ENCODE measurements at regions not wholly inside any gene's neighbourhood (a gene's known extent, or its start where the extent isn't known, plus 50 kb on each side); places are given as distances from the start of the nearest gene placed in this dataset.

GRCh38 chr15:37789881-37790280 is 144.6 kb upstream of the TMCO5A start:
- H3K27me3 ChIP-seq (ENCODE audit: insufficient read depth, low read length) = no peaks in the 10 kb centered on the region
- no peak overlapping the region for H3K27ac ChIP-seq (ENCODE audit: low read depth, low read length)
- no peak overlapping the region for H3K4me3 ChIP-seq (ENCODE audit: low read length)
- no peak overlapping the region for H3K9ac ChIP-seq (ENCODE audit: low read depth, low read length)
- H3K36me3 ChIP-seq (ENCODE audit: insufficient read depth, low read length) = no peaks in the 10 kb centered on the region
- no peaks in the 10 kb centered on the region for H3K4me1 ChIP-seq (ENCODE audit: insufficient read depth, low read length)
- H3K9me3 ChIP-seq (ENCODE audit: insufficient read depth, low read depth, low read length) = no peaks in the 10 kb centered on the region

- no peaks in the 10 kb centered on the region for H3K9me3 ChIP-seq (ENCODE audit: insufficient read depth, low read depth, low read length)
- peaks cover 10% of the 10 kb centered on the region for H3K4me1 ChIP-seq (ENCODE audit: insufficient read depth, low read length)
- 94% methylated on average over 3 of the region's 3 CpGs for WGBS
- no peak overlapping the region for H3K27ac ChIP-seq (ENCODE audit: low read depth, low read length)
- H3K9ac ChIP-seq (ENCODE audit: low read depth, low read length) = no peak overlapping the region
- H3K36me3 ChIP-seq (ENCODE audit: insufficient read depth, low read length) = no peaks in the 10 kb centered on the region
- no peak overlapping the region for H3K4me3 ChIP-seq (ENCODE audit: low read length)
- H3K27me3 ChIP-seq (ENCODE audit: insufficient read depth, low read length) = no peaks in the 10 kb centered on the region
Measured at GRCh38 chr15:37791693-37792092, 142.7 kb upstream of the TMCO5A start.

GRCh38 chr15:37792351-37792750 is 142.1 kb upstream of the TMCO5A start:
- no peak overlapping the region for H3K27ac ChIP-seq (ENCODE audit: low read depth, low read length)
- no peak overlapping the region for H3K4me3 ChIP-seq (ENCODE audit: low read length)
- no peak overlapping the region for H3K9ac ChIP-seq (ENCODE audit: low read depth, low read length)
- no peaks in the 10 kb centered on the region for H3K36me3 ChIP-seq (ENCODE audit: insufficient read depth, low read length)
- 95% methylated on average over 4 of the region's 4 CpGs for WGBS
- peaks cover 10% of the 10 kb centered on the region for H3K4me1 ChIP-seq (ENCODE audit: insufficient read depth, low read length)
- H3K9me3 ChIP-seq (ENCODE audit: insufficient read depth, low read depth, low read length) = no peaks in the 10 kb centered on the region
- H3K27me3 ChIP-seq (ENCODE audit: insufficient read depth, low read length) = no peaks in the 10 kb centered on the region

GRCh38 chr15:37793851-37794250 is 140.6 kb upstream of the TMCO5A start:
- H3K4me1 ChIP-seq (ENCODE audit: insufficient read depth, low read length) = peaks cover 10% of the 10 kb centered on the region
- no peaks in the 10 kb centered on the region for H3K36me3 ChIP-seq (ENCODE audit: insufficient read depth, low read length)
- 79% methylated on average over 1 of the region's 2 CpGs for WGBS
- H3K27me3 ChIP-seq (ENCODE audit: insufficient read depth, low read length) = no peaks in the 10 kb centered on the region
- H3K4me3 ChIP-seq (ENCODE audit: low read length) = no peak overlapping the region
- no peak overlapping the region for H3K9ac ChIP-seq (ENCODE audit: low read depth, low read length)
- H3K9me3 ChIP-seq (ENCODE audit: insufficient read depth, low read depth, low read length) = peaks cover 4% of the 10 kb centered on the region; the same call in 1 of the 2 replicates
- no peak overlapping the region for H3K27ac ChIP-seq (ENCODE audit: low read depth, low read length)

GRCh38 chr15:37794947-37795346 is 139.5 kb upstream of the TMCO5A start:
- no peak overlapping the region for H3K4me3 ChIP-seq (ENCODE audit: low read length)
- H3K36me3 ChIP-seq (ENCODE audit: insufficient read depth, low read length) = no peaks in the 10 kb centered on the region
- peaks cover 10% of the 10 kb centered on the region for H3K4me1 ChIP-seq (ENCODE audit: insufficient read depth, low read length)
- H3K9ac ChIP-seq (ENCODE audit: low read depth, low read length) = no peak overlapping the region
- peaks cover 4% of the 10 kb centered on the region; the same call in 1 of the 2 replicates for H3K9me3 ChIP-seq (ENCODE audit: insufficient read depth, low read depth, low read length)
- WGBS = no CpG with 5 or more reads among the region's 1 CpG
- no peaks in the 10 kb centered on the region for H3K27me3 ChIP-seq (ENCODE audit: insufficient read depth, low read length)
- H3K27ac ChIP-seq (ENCODE audit: low read depth, low read length) = no peak overlapping the region

- Histone ChIP-seq H3K27ac (ENCODE audit: low read depth, low read length) (no peak overlapping the region), H3K27me3 (ENCODE audit: insufficient read depth, low read length) (no peaks in the 10 kb centered on the region), H3K9ac (ENCODE audit: low read depth, low read length) (no peak overlapping the region), H3K9me3 (ENCODE audit: insufficient read depth, low read depth, low read length) (peaks cover 4% of the 10 kb centered on the region; the same call in 1 of the 2 replicates), H3K4me1 (ENCODE audit: insufficient read depth, low read length) (peaks cover 1% of the 10 kb centered on the region; the same call in 1 of the 2 replicates), H3K4me3 (ENCODE audit: low read length) (no peak overlapping the region), H3K36me3 (ENCODE audit: insufficient read depth, low read length) (no peaks in the 10 kb centered on the region)
- WGBS = 92% methylated on average over 3 of the region's 3 CpGs
Measured at GRCh38 chr15:37801529-37801928, 132.9 kb upstream of the TMCO5A start.

GRCh38 chr15:37806808-37807207 is 127.6 kb upstream of the TMCO5A start:
- Histone ChIP-seq H3K4me3 (ENCODE audit: low read length) (no peak overlapping the region), H3K9me3 (ENCODE audit: insufficient read depth, low read depth, low read length) (no peaks in the 10 kb centered on the region), H3K36me3 (ENCODE audit: insufficient read depth, low read length) (no peaks in the 10 kb centered on the region), H3K27me3 (ENCODE audit: insufficient read depth, low read length) (no peaks in the 10 kb centered on the region), H3K9ac (ENCODE audit: low read depth, low read length) (no peak overlapping the region), H3K27ac (ENCODE audit: low read depth, low read length) (no peak overlapping the region), H3K4me1 (ENCODE audit: insufficient read depth, low read length) (no peaks in the 10 kb centered on the region)
- WGBS = no CpG with 5 or more reads among the region's 1 CpG

- no peaks in the 10 kb centered on the region for H3K9me3 ChIP-seq (ENCODE audit: insufficient read depth, low read depth, low read length)
Measured at GRCh38 chr15:37810381-37810780, 124.1 kb upstream of the TMCO5A start.

GRCh38 chr15:37813306-37813705 is 121.1 kb upstream of the TMCO5A start:
- Histone ChIP-seq H3K9me3 (ENCODE audit: insufficient read depth, low read depth, low read length) (no peaks in the 10 kb centered on the region), H3K27ac (ENCODE audit: low read depth, low read length) (no peak overlapping the region), H3K4me3 (ENCODE audit: low read length) (no peak overlapping the region), H3K9ac (ENCODE audit: low read depth, low read length) (no peak overlapping the region), H3K27me3 (ENCODE audit: insufficient read depth, low read length) (no peaks in the 10 kb centered on the region), H3K36me3 (ENCODE audit: insufficient read depth, low read length) (no peaks in the 10 kb centered on the region), H3K4me1 (ENCODE audit: insufficient read depth, low read length) (no peaks in the 10 kb centered on the region)
- whole genome bisulfite sequencing = 95% methylated on average over 2 of the region's 3 CpGs

More at GRCh38 chr15:37810381-37810780, 124.1 kb upstream of the TMCO5A start:
- Histone ChIP-seq H3K36me3 (ENCODE audit: insufficient read depth, low read length) (no peaks in the 10 kb centered on the region), H3K27me3 (ENCODE audit: insufficient read depth, low read length) (no peaks in the 10 kb centered on the region), H3K27ac (ENCODE audit: low read depth, low read length) (no peak overlapping the region), H3K4me3 (ENCODE audit: low read length) (no peak overlapping the region), H3K9ac (ENCODE audit: low read depth, low read length) (no peak overlapping the region), H3K4me1 (ENCODE audit: insufficient read depth, low read length) (no peaks in the 10 kb centered on the region)

GRCh38 chr15:37814847-37815515 is 119.5 kb upstream of the TMCO5A start:
- H3K4me1 ChIP-seq (ENCODE audit: insufficient read depth, low read length) = no peaks in the 10 kb centered on the region

GRCh38 chr15:37818152-37818677 is 116.2 kb upstream of the TMCO5A start:
- Histone ChIP-seq H3K9me3 (ENCODE audit: insufficient read depth, low read depth, low read length) (no peaks in the 10 kb centered on the region), H3K27ac (ENCODE audit: low read depth, low read length) (no peak overlapping the region), H3K4me3 (ENCODE audit: low read length) (no peak overlapping the region)

More at GRCh38 chr15:37814847-37815515, 119.5 kb upstream of the TMCO5A start:
- no peak overlapping the region for H3K4me3 ChIP-seq (ENCODE audit: low read length)
- H3K9me3 ChIP-seq (ENCODE audit: insufficient read depth, low read depth, low read length) = no peaks in the 10 kb centered on the region
- H3K27ac ChIP-seq (ENCODE audit: low read depth, low read length) = no peak overlapping the region
- H3K36me3 ChIP-seq (ENCODE audit: insufficient read depth, low read length) = no peaks in the 10 kb centered on the region
- no peak overlapping the region for H3K9ac ChIP-seq (ENCODE audit: low read depth, low read length)
- WGBS = 99% methylated on average over 4 of the region's 5 CpGs
- H3K27me3 ChIP-seq (ENCODE audit: insufficient read depth, low read length) = no peaks in the 10 kb centered on the region

More at GRCh38 chr15:37818152-37818677, 116.2 kb upstream of the TMCO5A start:
- WGBS = 86% methylated on average over 10 of the region's 11 CpGs
- H3K36me3 ChIP-seq (ENCODE audit: insufficient read depth, low read length) = no peaks in the 10 kb centered on the region
- H3K4me1 ChIP-seq (ENCODE audit: insufficient read depth, low read length) = no peaks in the 10 kb centered on the region
- H3K9ac ChIP-seq (ENCODE audit: low read depth, low read length) = no peak overlapping the region
- H3K27me3 ChIP-seq (ENCODE audit: insufficient read depth, low read length) = no peaks in the 10 kb centered on the region
